Adrenal gland (tissue), 5 donors: ENCODE measurements at regions not wholly inside any gene's neighbourhood (a gene's known extent, or its start where the extent isn't known, plus 50 kb on each side); places are given as distances from the start of the nearest gene placed in this dataset.

Source experiments
- CTCF ChIP-seq, 6 experiments: fragments of 450-650 bp in 4 of 6; fragments of 200-600 bp in 2 of 6; sonication (generic) in 1 of 6; IDR thresholded peaks; 1 replicate in 5 of 6; 2 replicates in 1 of 6; pipeline versions ENCODE4 v1.5.1 to v1.8.0; 2016 to 2021; ENCODE audit warnings: antibody characterized with exemption in 6 of 6, mild to moderate bottlenecking in 2 of 6, moderate library complexity in 1 of 6
- POLR2A ChIP-seq, 2 donors: fragments of 450-650 bp; IDR thresholded peaks; one replicate each; pipeline ENCODE4 v1.6.1; 2017; ENCODE audit warnings: antibody characterized with exemption in 2 of 2, mild to moderate bottlenecking in 2 of 2, moderate library complexity in 1 of 2
- donor health status: DM: no; HTN: no; CAD: no.

- TF ChIP-seq CTCF (IDR thresholded peaks at IDR 0.05) (no peak), POLR2A (IDR thresholded peaks at IDR 0.05) (no peak)
Observed at GRCh38 chr13:28545583-28546333, 50.8 kb upstream of the FLT1 start.
